GM18867 (cell line): ENCODE measurements at regions not wholly inside any gene's neighbourhood (a gene's known extent, or its start where the extent isn't known, plus 50 kb on each side); places are given as distances from the start of the nearest gene placed in this dataset.
"Not testable (repeated sequence)": the region's sequence is repeated elsewhere in the genome, so short reads cannot be mapped to it uniquely, and the experiment has no call there.

ENCODE experiments used
- ATAC-seq: cut with Tn5 transposase; IDR thresholded peaks from one replicate; pipeline ENCODE4 v1.9.1; 2021; ENCODE audit warnings: mild to moderate bottlenecking, moderate library complexity; ENCODE audit not compliant: unreplicated experiment

DNA sequence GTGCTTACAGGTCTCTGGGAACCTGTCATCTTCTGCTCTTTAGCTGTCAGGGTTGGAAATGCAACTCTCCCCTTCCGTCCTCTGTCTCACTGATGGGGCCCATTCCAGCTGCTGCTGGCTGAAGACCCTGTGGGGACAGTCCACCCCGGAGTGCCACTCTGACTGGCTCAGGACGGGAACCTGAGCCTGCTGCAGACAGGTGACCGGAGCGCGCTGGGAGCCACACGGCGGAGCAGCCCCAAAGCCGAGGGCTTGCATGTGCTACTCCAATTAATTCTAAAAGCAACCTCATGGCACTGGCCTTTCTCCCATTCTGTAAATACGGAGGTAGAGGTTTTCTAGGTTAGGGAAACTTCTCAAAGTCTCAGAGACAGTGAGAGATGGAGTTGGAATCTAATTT, 223.5 kb upstream of the PITRM1 start:
- ATAC-seq: no peak

- no peak for ATAC-seq
These were observed 222.9 kb upstream of the PITRM1 start for GRCh38 chr10:3395458-3395861.

DNA sequence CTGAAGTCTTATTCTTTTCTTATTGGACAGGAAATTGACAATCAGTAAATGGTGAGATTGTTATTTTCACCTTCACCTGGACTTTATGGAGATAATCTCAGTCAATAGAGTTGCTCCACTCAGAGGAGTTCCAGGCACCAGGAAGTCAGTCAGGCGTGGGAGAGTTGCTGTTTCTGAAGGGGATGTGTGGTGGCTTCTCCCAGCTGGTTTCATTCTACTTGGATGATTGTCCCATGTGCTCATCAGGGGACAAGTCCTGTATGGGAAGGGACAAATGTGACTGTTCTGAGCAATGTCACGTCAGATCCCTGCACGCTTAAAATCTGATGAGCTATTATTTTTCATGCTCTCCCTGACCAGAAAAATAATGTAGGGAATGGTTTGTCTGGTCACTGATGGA, 222.5 kb upstream of the PITRM1 start:
- no peak for ATAC-seq

DNA sequence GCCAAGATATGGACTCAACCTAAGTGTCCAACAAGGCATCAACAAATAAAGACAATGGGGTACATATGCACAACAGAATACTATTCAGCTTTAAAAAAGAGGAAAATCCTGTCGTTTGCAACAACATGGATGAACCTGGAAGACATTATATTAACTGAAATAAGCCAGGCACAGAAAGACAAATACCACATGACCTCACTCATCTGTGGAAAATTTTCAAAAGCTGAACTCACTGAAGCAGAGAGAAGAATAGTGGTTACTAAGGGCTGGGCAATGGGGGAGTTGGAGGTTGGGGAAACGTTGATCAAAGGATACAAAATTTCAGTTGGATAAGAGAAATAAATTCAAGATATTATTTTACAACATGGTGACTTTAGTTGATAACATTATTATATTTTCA, 221.4 kb upstream of the PITRM1 start:
- ATAC-seq: no peak

DNA sequence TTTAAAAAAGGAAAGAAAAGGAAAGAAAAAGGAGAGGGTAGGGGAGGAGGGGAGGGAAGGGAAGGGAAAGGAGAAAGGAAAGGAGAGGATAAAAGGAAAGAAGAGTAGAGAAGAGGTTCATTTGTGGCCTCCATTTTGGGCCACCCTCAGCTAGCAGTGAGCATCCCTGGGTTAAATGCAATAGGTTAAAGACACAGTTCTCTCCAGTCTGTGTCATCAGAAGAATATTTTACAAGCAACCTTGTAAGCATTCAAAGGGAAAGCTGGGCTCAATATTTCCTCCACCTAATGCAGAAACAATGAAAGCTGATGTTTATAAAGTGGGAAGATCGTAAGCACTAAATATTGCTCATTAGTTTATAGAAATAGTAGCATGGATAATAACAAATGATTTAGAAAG, 219.1 kb upstream of the PITRM1 start:
- ATAC-seq: no peak

GRCh38 chr10:3389130-3389529, 216.5 kb upstream of the PITRM1 start:
- ATAC-seq: no peak

DNA sequence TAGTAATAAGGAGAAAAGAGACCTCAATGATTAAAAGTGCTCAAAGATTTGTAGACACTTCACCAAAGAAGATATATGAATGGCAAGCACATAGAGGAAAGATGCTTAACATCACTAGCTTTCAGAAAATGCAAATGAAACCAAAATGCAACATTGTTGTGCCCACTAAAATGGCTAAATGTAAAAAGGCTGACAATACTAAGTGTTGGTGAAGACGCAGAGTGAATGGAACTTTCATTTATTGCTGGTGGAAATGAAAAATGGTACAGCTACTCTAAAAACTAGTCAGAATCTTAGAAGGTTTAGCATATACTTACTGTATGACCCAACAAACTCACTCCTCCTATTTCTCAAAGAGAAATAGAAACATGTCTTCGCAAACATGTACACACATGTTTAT, 212.9 kb upstream of the PITRM1 start:
- ATAC-seq: no peak

- ATAC-seq: no peak
These were observed 209.5 kb upstream of the PITRM1 start for GRCh38 chr10:3382092-3382491.

DNA sequence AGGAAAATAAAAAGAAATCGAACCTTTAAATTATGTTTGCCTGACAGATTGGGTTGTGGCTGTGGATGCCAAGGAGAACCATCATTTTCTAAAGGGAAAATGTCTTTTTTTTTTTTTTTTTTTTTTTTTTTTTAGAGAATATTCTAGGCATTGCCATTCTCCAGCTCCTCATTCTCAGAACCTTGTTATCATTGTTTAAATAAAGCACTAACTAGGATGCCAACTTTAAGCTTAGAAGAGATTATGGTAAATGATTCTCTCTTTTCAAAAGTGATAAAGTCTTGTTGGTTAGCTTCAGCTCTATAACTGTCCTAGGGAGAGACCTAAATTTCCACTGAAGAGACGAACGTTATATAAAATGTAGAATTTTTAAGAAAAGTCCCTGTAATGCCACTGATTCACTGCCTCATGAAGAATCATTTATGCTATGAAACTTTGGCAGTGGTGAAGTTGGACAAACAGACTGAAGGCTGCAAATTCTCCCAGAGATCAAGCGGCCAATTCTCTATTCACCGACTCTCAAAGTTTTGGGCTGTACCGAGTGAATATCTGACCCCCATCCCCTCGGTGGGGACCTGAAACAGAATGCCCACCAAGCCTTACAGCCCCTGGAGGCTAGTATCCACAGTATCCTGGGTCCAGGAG, 207.9 kb upstream of the PITRM1 start:
- ATAC-seq: no peak

- ATAC-seq: no peak
These were observed 204.0 kb upstream of the PITRM1 start for GRCh38 chr10:3376631-3377030.

DNA sequence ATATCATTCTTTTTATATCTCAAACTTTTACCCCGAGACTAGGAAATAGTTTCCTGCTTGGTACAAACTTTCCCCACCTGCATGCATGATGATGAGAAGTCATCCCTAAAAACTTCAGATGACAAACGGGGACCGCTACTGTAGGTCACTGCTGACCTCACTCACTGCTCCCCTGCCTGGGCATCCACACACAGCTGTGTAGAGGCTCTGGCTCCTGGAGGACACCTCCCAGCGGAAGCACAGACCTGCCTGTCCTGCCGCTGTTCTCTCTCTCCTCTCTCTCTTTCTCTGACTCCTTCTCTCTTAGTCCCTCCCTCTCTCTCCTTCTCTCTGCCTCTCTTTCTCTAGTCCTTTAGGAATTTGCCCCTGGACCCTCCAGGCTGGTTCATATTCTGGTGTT, 202.9 kb upstream of the PITRM1 start:
- no peak for ATAC-seq

- no peak for ATAC-seq
These were observed 202.3 kb upstream of the PITRM1 start for GRCh38 chr10:3374914-3375313.

GRCh38 chr10:3373374-3374027, 200.9 kb upstream of the PITRM1 start:
- ATAC-seq: not testable (repeated sequence)

DNA sequence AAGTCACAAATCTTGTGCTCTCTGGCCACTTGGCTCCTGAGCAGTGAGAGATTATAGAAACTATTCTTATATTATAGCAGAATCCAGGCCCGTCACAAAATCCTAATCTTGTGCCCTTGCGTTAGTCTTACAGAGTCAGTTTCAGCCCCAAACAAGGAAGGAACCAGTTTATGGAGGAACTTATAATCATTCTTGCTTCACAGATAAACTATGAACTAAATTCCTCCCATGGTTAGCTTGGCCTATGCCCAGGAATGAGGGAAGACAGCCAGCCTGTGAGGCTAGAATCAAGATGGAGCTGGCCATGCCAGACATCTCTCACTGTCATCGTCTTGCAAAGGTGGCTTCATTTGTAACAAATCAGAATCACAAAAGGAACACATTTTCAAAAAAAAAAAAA, 199.7 kb upstream of the PITRM1 start:
- ATAC-seq: no peak

DNA sequence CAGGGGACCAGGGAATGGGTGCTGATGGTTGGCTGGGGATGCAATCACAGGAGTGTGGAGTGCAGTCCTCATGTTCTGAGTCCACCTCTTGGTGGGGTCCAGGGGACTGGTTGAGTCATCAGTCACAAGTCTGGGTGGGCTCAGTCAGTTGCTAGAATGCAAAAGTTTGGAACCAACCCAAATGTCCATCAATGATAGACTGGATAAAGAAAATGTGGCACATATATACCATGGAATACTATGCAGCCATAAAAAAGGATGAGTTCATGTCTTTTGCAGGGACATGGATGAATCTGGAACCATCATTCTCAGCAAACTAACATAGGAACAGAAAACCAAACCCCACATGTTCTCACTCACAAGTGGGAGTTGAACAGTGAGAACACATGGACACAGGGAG, 199.0 kb upstream of the PITRM1 start:
- not testable (repeated sequence) for ATAC-seq

DNA sequence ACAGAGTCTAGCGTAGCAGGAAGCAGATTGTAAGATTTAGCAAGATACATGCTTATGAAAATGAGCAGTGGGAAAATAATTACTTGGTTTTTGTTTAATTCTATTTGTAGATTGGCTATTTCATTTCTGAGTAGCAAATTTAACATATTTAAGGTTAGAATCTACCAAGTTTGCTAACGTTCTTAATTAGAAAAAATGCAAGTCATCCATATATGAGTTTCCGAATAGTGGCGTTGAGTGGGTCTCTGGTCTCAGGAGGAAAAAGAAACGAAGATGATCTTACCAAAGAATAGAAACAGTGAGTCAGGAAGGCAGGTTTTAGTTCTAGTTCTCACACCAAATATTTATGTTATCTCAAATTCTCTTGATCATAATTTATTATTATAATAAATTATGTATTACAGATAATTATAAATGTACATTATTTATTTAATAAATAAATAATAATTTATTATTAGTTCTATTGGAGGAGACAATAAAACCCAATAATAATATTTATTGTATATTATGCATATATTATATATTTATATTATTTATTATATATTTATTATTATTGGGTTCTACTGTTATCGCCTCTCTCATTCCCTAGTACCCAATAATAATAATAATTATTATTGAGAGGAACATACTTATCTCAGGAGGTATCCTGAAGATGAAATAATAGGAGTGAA, 194.3 kb upstream of the PITRM1 start:
- ATAC-seq: no peak

DNA sequence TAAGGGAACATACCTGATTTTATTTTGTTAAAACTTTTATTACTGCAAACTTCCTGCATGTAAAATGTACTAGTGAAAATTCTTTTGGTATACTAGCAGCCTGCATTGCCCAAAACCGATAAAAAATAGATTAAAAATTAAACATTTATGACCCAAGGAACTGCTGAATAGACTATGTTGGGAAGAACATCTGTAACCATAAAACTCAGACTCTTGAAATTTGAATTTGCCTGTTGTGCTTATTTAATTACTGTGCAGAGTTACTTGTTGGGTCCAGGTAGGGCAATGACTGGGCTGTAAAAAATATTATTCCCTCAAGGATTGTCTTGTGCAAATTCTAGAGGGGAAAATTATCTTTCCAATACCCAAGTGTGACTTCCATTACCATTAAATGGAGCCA, 193.5 kb upstream of the PITRM1 start:
- no peak for ATAC-seq

- ATAC-seq: no peak
These were observed 193.0 kb upstream of the PITRM1 start for GRCh38 chr10:3365630-3366029.

DNA sequence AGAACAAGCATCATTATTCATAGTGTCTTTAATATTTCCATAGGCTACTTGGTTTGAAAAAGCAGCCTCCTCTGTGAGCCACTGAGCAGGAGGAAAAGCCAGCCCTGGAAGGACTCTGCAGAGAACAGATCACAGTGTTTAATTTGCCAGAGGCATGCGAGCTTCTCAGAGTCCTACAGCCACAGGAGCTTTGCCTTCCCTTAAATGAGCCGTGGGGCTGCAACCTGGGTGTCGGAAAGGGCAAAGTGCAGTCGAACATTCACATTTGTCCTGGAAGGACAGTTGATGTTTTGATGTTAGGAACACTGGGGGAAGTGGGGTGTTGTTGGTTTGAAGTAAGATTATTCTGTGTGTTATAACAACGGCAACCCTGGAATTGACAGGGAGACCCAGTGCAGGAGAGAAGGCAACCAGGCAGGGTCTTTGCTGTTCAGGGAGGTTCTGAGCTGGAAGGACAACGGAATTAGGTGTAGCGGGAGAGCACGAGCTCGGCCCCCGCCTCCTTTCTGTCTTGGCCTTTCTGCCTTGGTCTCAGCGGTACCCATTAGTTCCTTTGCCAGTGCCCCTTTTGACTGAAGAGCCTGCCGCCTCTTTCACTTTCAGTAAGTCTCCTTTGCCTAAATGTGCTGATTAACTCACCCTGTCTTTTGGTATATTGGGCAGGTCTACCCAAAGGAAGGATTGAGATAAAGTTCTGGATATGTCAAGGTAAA, 192.3 kb upstream of the PITRM1 start:
- ATAC-seq: no peak

GRCh38 chr10:3363311-3364045, 190.9 kb upstream of the PITRM1 start:
- no peak for ATAC-seq

- no peak for ATAC-seq
These were observed 189.8 kb upstream of the PITRM1 start for GRCh38 chr10:3362394-3362793.
